ENCODE measurements at regions not wholly inside any gene's neighbourhood (a gene's known extent, or its start where the extent isn't known, plus 50 kb on each side); places are given as distances from the start of the nearest gene placed in this dataset.
"Not testable (repeated sequence)": the region's sequence is repeated elsewhere in the genome, so short reads cannot be mapped to it uniquely, and the experiment has no call there.

GRCh38 chr2:155902635-155903034 lies 429.9 kb downstream of the NR4A2 start:
- DNase-seq: no peak

- DNase-seq: no peak
These were observed 437.5 kb downstream of the NR4A2 start for GRCh38 chr2:155895016-155895415.

GRCh38 chr2:155880382-155880781 lies 452.1 kb downstream of the NR4A2 start:
- DNase-seq: not testable (repeated sequence)

GRCh38 chr2:155879900-155880299 lies 452.6 kb downstream of the NR4A2 start:
- not testable (repeated sequence) for DNase-seq

- no peak for DNase-seq
These were observed 460.1 kb downstream of the NR4A2 start for GRCh38 chr2:155872396-155872795.

- DNase-seq: no peak
These were observed 460.6 kb downstream of the NR4A2 start for GRCh38 chr2:155871940-155872339.

- no peak for DNase-seq
These were observed 465.0 kb downstream of the NR4A2 start for GRCh38 chr2:155867564-155867963.

- DNase-seq: no peak
These were observed 466.0 kb downstream of the NR4A2 start for GRCh38 chr2:155866477-155866876.

- DNase-seq: no peak
These were observed 480.4 kb downstream of the NR4A2 start for GRCh38 chr2:155852156-155852555.

GRCh38 chr2:155846259-155846658 lies 486.3 kb downstream of the NR4A2 start:
- no peak for DNase-seq

GRCh38 chr2:155844461-155844860 lies 488.1 kb downstream of the NR4A2 start:
- DNase-seq: no peak

- DNase-seq: no peak
These were observed 490.4 kb downstream of the NR4A2 start for GRCh38 chr2:155842103-155842502.

- DNase-seq: no peak
These were observed 491.1 kb downstream of the NR4A2 start for GRCh38 chr2:155841442-155841841.

- DNase-seq: no peak
These were observed 491.9 kb downstream of the NR4A2 start for GRCh38 chr2:155840661-155841060.

GRCh38 chr2:155839991-155840390 lies 492.5 kb downstream of the NR4A2 start:
- no peak for DNase-seq

GRCh38 chr2:155839436-155839835 lies 493.1 kb downstream of the NR4A2 start:
- DNase-seq: no peak

- no peak for DNase-seq
These were observed 496.1 kb downstream of the NR4A2 start for GRCh38 chr2:155836439-155836838.

- no peak for DNase-seq
These were observed 501.5 kb downstream of the NR4A2 start for GRCh38 chr2:155830817-155831579.

- no peak for DNase-seq
These were observed 502.2 kb downstream of the NR4A2 start for GRCh38 chr2:155830351-155830750.

- no peak for DNase-seq
These were observed 506.6 kb downstream of the NR4A2 start for GRCh38 chr2:155825876-155826275.

GRCh38 chr2:155815851-155816250 lies 516.7 kb downstream of the NR4A2 start:
- DNase-seq: no peak

- no peak for DNase-seq
These were observed 517.2 kb downstream of the NR4A2 start for GRCh38 chr2:155815275-155815674.

GRCh38 chr2:155810411-155810810 lies 522.1 kb downstream of the NR4A2 start:
- no peak for DNase-seq

GRCh38 chr2:155802888-155803287 lies 529.6 kb downstream of the NR4A2 start:
- no peak for DNase-seq
